K562 (cell line): ENCODE measurements at regions not wholly inside any gene's neighbourhood (a gene's known extent, or its start where the extent isn't known, plus 50 kb on each side); places are given as distances from the start of the nearest gene placed in this dataset.
A peak's percentile ranks its signal among the peaks of the same experiment; 100 is the strongest.

Experiments used
- AFF4 ChIP-seq: sonication (generic); formaldehyde crosslinking; IDR thresholded peaks from 2 replicates; pipeline ENCODE4 v1.8.0; 2023; ENCODE audit warnings: mild to moderate bottlenecking, missing genetic modification reagents
- ARID1B ChIP-seq: fragments of 450-650 bp; IDR thresholded peaks from 2 replicates; pipeline ENCODE4 v1.6.1; 2016; ENCODE audit warnings: antibody characterized with exemption, mild to moderate bottlenecking, inconsistent platforms
- CBFA2T3 ChIP-seq: fragments of 450-650 bp; IDR thresholded peaks from 2 replicates; pipeline ENCODE4 v1.6.1; 2017
- GTF2F1 ChIP-seq: IDR thresholded peaks from 2 replicates; pipeline ENCODE4 v1.6.1; 2011; ENCODE audit warnings: low read depth, low read length, improper control_type of control experiment
- MEIS2 ChIP-seq: fragments of 450-650 bp; IDR thresholded peaks from 2 replicates; pipeline ENCODE4 v1.6.1; 2014; ENCODE audit warnings: mild to moderate bottlenecking; ENCODE audit not compliant: partially characterized antibody
- MLX ChIP-seq, 2 experiments: fragments of 450-650 bp in 1 of 2; sonication (generic) in 1 of 2; formaldehyde crosslinking; conservative IDR thresholded peaks; 2 replicates each; pipeline versions ENCODE4 v1.4.0 to v1.8.1; 2020 to 2022; ENCODE audit warnings: mild to moderate bottlenecking in 1 of 2, missing genetic modification reagents in 1 of 2
- NFIC ChIP-seq: fragments of 450-650 bp; IDR thresholded peaks from 2 replicates; pipeline ENCODE4 v1.6.1; 2017; ENCODE audit warnings: mild to moderate bottlenecking, inconsistent platforms
- PHTF2 ChIP-seq: fragments of 250-450 bp; sonication (Bioruptor Pico); IDR thresholded peaks from 2 replicates; pipeline ENCODE4 v1.5.0; 2021; ENCODE audit warnings: mild to moderate bottlenecking
- POLR2H ChIP-seq: IDR thresholded peaks from 2 replicates; pipeline ENCODE4 v1.6.1; 2016; ENCODE audit warnings: missing genetic modification characterization, low read depth, mild to moderate bottlenecking, control low read depth, missing compliant biosample characterization, moderate library complexity
- SMARCC2 ChIP-seq: fragments of 450-650 bp; IDR thresholded peaks from 2 replicates; pipeline ENCODE4 v1.6.1; 2017; ENCODE audit warnings: antibody characterized with exemption, moderate library complexity, mild to moderate bottlenecking, low read depth
- SUPT5H ChIP-seq: fragments of 450-650 bp; IDR thresholded peaks from 2 replicates; pipeline ENCODE4 v1.6.1; 2016
- TAF1 ChIP-seq: IDR thresholded peaks from 2 replicates; pipeline ENCODE4 v1.6.1; 2011; ENCODE audit warnings: mild to moderate bottlenecking, low read length, moderate library complexity; ENCODE audit not compliant: insufficient read depth, control insufficient read depth, severe bottlenecking; ENCODE audit errors: extremely low read depth
- ZNF639 ChIP-seq, 2 experiments: fragments of 200-800 bp in 1 of 2; sonication (Bioruptor generic) in 1 of 2; sonication (generic) in 1 of 2; formaldehyde crosslinking in 1 of 2; IDR thresholded peaks in 1 of 2; conservative IDR thresholded peaks in 1 of 2; 2 replicates each; pipeline versions ENCODE4 v1.5.0 to v1.6.1; 2016 to 2020; ENCODE audit warnings: missing compliant biosample characterization in 1 of 2, missing genetic modification characterization in 1 of 2, missing genetic modification reagents in 1 of 2

GRCh38 chr6:28776269-28777146 is 147.3 kb downstream of the TRIM27 start (continued):
- TF ChIP-seq ARID1B (peak; percentile 81), SMARCC2 (no peak), NFIC (peak; percentile 32; the same call in 1 of the 2 replicates), PHTF2 (peak; percentile 47; the same call in 1 of the 2 replicates), MLX (CRISPR knock-in tag; conservative IDR thresholded peaks at IDR 0.05) (no peak), GTF2F1 (no peak), POLR2H (tag) (no peak; the same call in none of the 2 replicates), SUPT5H (no peak), CBFA2T3 (peak; percentile 76), ZNF639 (CRISPR knock-in tag; conservative IDR thresholded peaks at IDR 0.05 in 1 of 2, IDR thresholded peaks at IDR 0.05 in 1 of 2) (0 out of 4 replicates have a peak, but pooled peaks of 1 of the 2 experiments have one; percentile 44), AFF4 (CRISPR knock-in tag) (no peak), MEIS2 (peak; percentile 62), TAF1 (no peak)
